Panc1 (cell line): ENCODE measurements at regions not wholly inside any gene's neighbourhood (a gene's known extent, or its start where the extent isn't known, plus 50 kb on each side); places are given as distances from the start of the nearest gene placed in this dataset.
"Not testable (repeated sequence)": the region's sequence is repeated elsewhere in the genome, so short reads cannot be mapped to it uniquely, and the experiment has no call there.

Source experiments
- ATAC-seq: fragments of 200-7000 bp; cut with Tn5 transposase; 2 replicates; pipeline ENCODE4 v1.9.1; 2020; ENCODE audit warnings: mild to moderate bottlenecking, moderate library complexity
- BruUV-seq: library from RNA; stranded (reverse); fragments of 400-500 nt; replicated peaks from 2 replicates; lab custom pipeline; 2021; lab: Mats Ljungman, UMichigan
- CTCF ChIA-PET: fragments of 300-600 bp; sonication (Branson Sonifier 250); formaldehyde crosslinking; loops from one replicate; lab custom pipeline; 2022; ENCODE audit warnings: antibody characterized with exemption; lab: Charles Lee
- POLR2A ChIA-PET: fragments of 300-600 bp; sonication (Branson Sonifier 250); formaldehyde crosslinking; loops from one replicate; lab custom pipeline; 2022; ENCODE audit warnings: antibody characterized with exemption; lab: Charles Lee
- DNase-seq: peaks from one replicate; pipeline ENCODE4 v3.0.0-alpha.2; 2010; ENCODE audit warnings: low read depth, low spot score
- H3K27ac ChIP-seq: 2 replicates; pipeline ENCODE4 v1.5.1; 2011; ENCODE audit warnings: mild to moderate bottlenecking, low read length, inconsistent platforms
- H3K27me3 ChIP-seq: fragments of 200-500 bp; sonication (Bioruptor generic); 2 replicates; pipeline ENCODE4 v1.6.0; 2014; ENCODE audit warnings: low read length, inconsistent platforms; ENCODE audit not compliant: control insufficient read depth, insufficient read depth
- H3K36me3 ChIP-seq: fragments of 200-500 bp; sonication (Bioruptor generic); 2 replicates; pipeline ENCODE4 v1.5.1; 2014; ENCODE audit warnings: inconsistent platforms, mild to moderate bottlenecking, low read length, moderate library complexity; ENCODE audit not compliant: control insufficient read depth, insufficient read depth
- H3K4me1 ChIP-seq: 2 replicates; pipeline ENCODE4 v1.5.1; 2011; ENCODE audit warnings: inconsistent platforms, mild to moderate bottlenecking, low read length, moderate library complexity; ENCODE audit not compliant: control insufficient read depth, insufficient read depth
- H3K4me3 ChIP-seq, 2 experiments: 2 replicates each; pipeline ENCODE4 v1.5.1; 2011 to 2012; ENCODE audit warnings: low read depth in 2 of 2, low read length in 2 of 2, mild to moderate bottlenecking in 2 of 2, inconsistent platforms in 1 of 2, moderate library complexity in 1 of 2
- H3K9me3 ChIP-seq: fragments of 200-500 bp; sonication (Bioruptor generic); 2 replicates; pipeline ENCODE4 v1.5.1; 2014; ENCODE audit warnings: low read depth, mild to moderate bottlenecking, inconsistent platforms, low read length, moderate library complexity; ENCODE audit not compliant: control insufficient read depth, insufficient read depth
- POLR2AphosphoS5 ChIP-seq: IDR thresholded peaks from 2 replicates; pipeline ENCODE4 v1.6.1; 2012; ENCODE audit warnings: mild to moderate bottlenecking, low read depth, low read length, moderate library complexity
- REST ChIP-seq, 2 experiments: IDR thresholded peaks; 2 replicates each; pipeline ENCODE4 v1.6.1; 2011 to 2012; ENCODE audit warnings: low read depth in 2 of 2, control low read depth in 1 of 2, low read length in 1 of 2, mild to moderate bottlenecking in 1 of 2, moderate library complexity in 1 of 2; ENCODE audit not compliant: insufficient read depth in 1 of 2
- SIN3A ChIP-seq: IDR thresholded peaks from 2 replicates; pipeline ENCODE4 v1.6.1; 2012; ENCODE audit warnings: low read depth, mild to moderate bottlenecking, low read length, moderate library complexity, borderline replicate concordance; ENCODE audit not compliant: insufficient read depth
- TCF7L2 ChIP-seq: IDR thresholded peaks from 2 replicates; pipeline ENCODE4 v1.6.1; 2011; ENCODE audit warnings: mild to moderate bottlenecking, low read depth, low read length, inconsistent platforms
- in situ Hi-C: cut with HindIII; loops from 2 replicates; pipeline ENCODE4 v1.10.0; 2016; ENCODE audit warnings: low sequenced_read_pairs, low pct_unique_long_range_greater_than_20kb
- intact Hi-C: fragments of 100-400 bp; cut with micrococcal nuclease; formaldehyde crosslinking; loops from one replicate; pipeline ENCODE4 v1.10.0; 2022; ENCODE audit not compliant: unreplicated experiment
- TF ChIP-seq, protein P1 (sequence below): fragments of 450-650 bp; IDR thresholded peaks from 2 replicates; pipeline ENCODE4 v1.5.1; 2017; ENCODE audit warnings: mild to moderate bottlenecking

DNA sequence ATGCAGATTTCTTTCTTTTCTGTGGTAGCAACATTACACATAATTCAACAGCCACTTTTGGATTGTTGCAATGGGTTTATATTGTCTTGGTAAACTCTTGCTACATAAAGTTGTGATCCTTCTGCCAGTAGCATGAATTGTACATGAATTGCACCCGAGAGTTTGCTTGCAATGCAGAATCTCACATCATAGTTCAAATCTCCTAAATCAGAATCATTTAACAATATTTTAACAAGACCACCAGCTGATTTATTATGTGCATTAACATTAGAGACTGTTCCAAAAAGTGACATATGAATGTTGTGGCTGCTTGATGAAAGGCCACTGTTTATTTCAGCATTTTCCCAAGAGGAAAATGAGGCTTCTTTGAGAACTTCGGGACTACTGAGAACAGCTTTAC lies 1491.8 kb upstream of the NUDT12 start:
- in situ Hi-C loops: no loop called here
- POLR2A ChIA-PET: no interaction called here
- CTCF ChIA-PET: no interaction called here

GRCh38 chr5:105042623-105043022 lies 1480.0 kb upstream of the NUDT12 start:
- CTCF ChIA-PET: no interaction called here

More for the DNA sequence above, 1491.8 kb upstream of the NUDT12 start:
- Histone ChIP-seq H3K27ac (no peak overlapping the region), H3K27me3 (no peaks in the 10 kb centered on the region), H3K4me3 (no peak overlapping the region), H3K4me1 (no peaks in the 10 kb centered on the region), H3K36me3 (no peaks in the 10 kb centered on the region), H3K9me3 (no peaks in the 10 kb centered on the region)
- BruUV-seq: no TSS peak
- intact Hi-C loops: no loop called here
- DNase-seq (no peak), ATAC-seq (no peak)
- TF ChIP-seq SIN3A (no peak), REST (IDR thresholded peaks at IDR 0.05; ENCODE audit: insufficient read depth in 1 of 2, low read depth in 2 of 2, low read length in 1 of 2) (no peak), TCF7L2 (no peak), POLR2AphosphoS5 (no peak)
- TF ChIP-seq, protein P1, sequence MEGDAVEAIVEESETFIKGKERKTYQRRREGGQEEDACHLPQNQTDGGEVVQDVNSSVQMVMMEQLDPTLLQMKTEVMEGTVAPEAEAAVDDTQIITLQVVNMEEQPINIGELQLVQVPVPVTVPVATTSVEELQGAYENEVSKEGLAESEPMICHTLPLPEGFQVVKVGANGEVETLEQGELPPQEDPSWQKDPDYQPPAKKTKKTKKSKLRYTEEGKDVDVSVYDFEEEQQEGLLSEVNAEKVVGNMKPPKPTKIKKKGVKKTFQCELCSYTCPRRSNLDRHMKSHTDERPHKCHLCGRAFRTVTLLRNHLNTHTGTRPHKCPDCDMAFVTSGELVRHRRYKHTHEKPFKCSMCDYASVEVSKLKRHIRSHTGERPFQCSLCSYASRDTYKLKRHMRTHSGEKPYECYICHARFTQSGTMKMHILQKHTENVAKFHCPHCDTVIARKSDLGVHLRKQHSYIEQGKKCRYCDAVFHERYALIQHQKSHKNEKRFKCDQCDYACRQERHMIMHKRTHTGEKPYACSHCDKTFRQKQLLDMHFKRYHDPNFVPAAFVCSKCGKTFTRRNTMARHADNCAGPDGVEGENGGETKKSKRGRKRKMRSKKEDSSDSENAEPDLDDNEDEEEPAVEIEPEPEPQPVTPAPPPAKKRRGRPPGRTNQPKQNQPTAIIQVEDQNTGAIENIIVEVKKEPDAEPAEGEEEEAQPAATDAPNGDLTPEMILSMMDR: no peak

GRCh38 chr5:105036814-105037213 lies 1474.2 kb upstream of the NUDT12 start:
- H3K36me3 ChIP-seq, H3K27me3 ChIP-seq, POLR2A ChIA-PET, DNase-seq, BruUV-seq, CTCF ChIA-PET, in situ Hi-C loops, H3K27ac ChIP-seq, intact Hi-C loops, H3K9me3 ChIP-seq, ATAC-seq, H3K4me1 ChIP-seq, H3K4me3 ChIP-seq: not testable (repeated sequence)

More at GRCh38 chr5:105042623-105043022, 1480.0 kb upstream of the NUDT12 start:
- POLR2A ChIA-PET: no interaction called here
- no peak for ATAC-seq
- H3K9me3 ChIP-seq: no peaks in the 10 kb centered on the region
- H3K27me3 ChIP-seq: no peaks in the 10 kb centered on the region
- in situ Hi-C loops (no loop called here), intact Hi-C loops (no loop called here)
- BruUV-seq: no TSS peak
- no peak overlapping the region for H3K27ac ChIP-seq
- H3K4me1 ChIP-seq: no peaks in the 10 kb centered on the region
- TF ChIP-seq POLR2AphosphoS5: no peak
- no peak overlapping the region for H3K4me3 ChIP-seq
- no peak for DNase-seq
- no peaks in the 10 kb centered on the region for H3K36me3 ChIP-seq
